ENCODE measurements at regions not wholly inside any gene's neighbourhood (a gene's known extent, or its start where the extent isn't known, plus 50 kb on each side); places are given as distances from the start of the nearest gene placed in this dataset.
"Not testable (repeated sequence)": the region's sequence is repeated elsewhere in the genome, so short reads cannot be mapped to it uniquely, and the experiment has no call there.

- DNase-seq (ENCODE audit: low read depth in 2 of 2) = peak; percentile 28 to 48
Measured at GRCh38 chr5:168114444-168115017, 176.9 kb upstream of the WWC1 start.

- DNase-seq (ENCODE audit: low read depth in 2 of 2) = no peak
Measured at GRCh38 chr5:168117469-168117868, 174.0 kb upstream of the WWC1 start.

- no peak for DNase-seq (ENCODE audit: low read depth in 2 of 2)
Measured at GRCh38 chr5:168118042-168118668, 173.3 kb upstream of the WWC1 start.

- DNase-seq (ENCODE audit: low read depth in 2 of 2) = no peak
Measured at GRCh38 chr5:168120401-168121137, 170.9 kb upstream of the WWC1 start.

GRCh38 chr5:168121138-168121494 lies 170.3 kb upstream of the WWC1 start:
- DNase-seq (ENCODE audit: low read depth in 2 of 2) = no peak

GRCh38 chr5:168123631-168124528 lies 167.6 kb upstream of the WWC1 start:
- no peak for DNase-seq (ENCODE audit: low read depth in 2 of 2)

- DNase-seq (ENCODE audit: low read depth in 2 of 2) = no peak
Measured at GRCh38 chr5:168125445-168126199, 165.8 kb upstream of the WWC1 start.

GRCh38 chr5:168126606-168127005 lies 164.8 kb upstream of the WWC1 start:
- DNase-seq (ENCODE audit: low read depth in 2 of 2) = no peak

- no peak for DNase-seq (ENCODE audit: low read depth in 2 of 2)
Measured at GRCh38 chr5:168128111-168128510, 163.3 kb upstream of the WWC1 start.

GRCh38 chr5:168128557-168128956 lies 162.9 kb upstream of the WWC1 start:
- DNase-seq (ENCODE audit: low read depth in 2 of 2) = no peak

GRCh38 chr5:168131519-168131918 lies 159.9 kb upstream of the WWC1 start:
- no peak for DNase-seq (ENCODE audit: low read depth in 2 of 2)

- no peak for DNase-seq (ENCODE audit: low read depth in 2 of 2)
Measured at GRCh38 chr5:168132241-168132641, 159.2 kb upstream of the WWC1 start.

- DNase-seq (ENCODE audit: low read depth in 2 of 2) = no peak
Measured at GRCh38 chr5:168135897-168136296, 155.5 kb upstream of the WWC1 start.

GRCh38 chr5:168136340-168136739 lies 155.1 kb upstream of the WWC1 start:
- no peak for DNase-seq (ENCODE audit: low read depth in 2 of 2)

- DNase-seq (ENCODE audit: low read depth in 2 of 2) = no peak
Measured at GRCh38 chr5:168137265-168137664, 154.2 kb upstream of the WWC1 start.

- no peak for DNase-seq (ENCODE audit: low read depth in 2 of 2)
Measured at GRCh38 chr5:168140241-168140640, 151.2 kb upstream of the WWC1 start.

- DNase-seq (ENCODE audit: low read depth in 2 of 2) = no peak
Measured at GRCh38 chr5:168142402-168142801, 149.0 kb upstream of the WWC1 start.

GRCh38 chr5:168143521-168143920 lies 147.9 kb upstream of the WWC1 start:
- DNase-seq (ENCODE audit: low read depth in 2 of 2) = not testable (repeated sequence)

GRCh38 chr5:168147106-168147505 lies 144.3 kb upstream of the WWC1 start:
- no peak for DNase-seq (ENCODE audit: low read depth in 2 of 2)

- DNase-seq (ENCODE audit: low read depth in 2 of 2) = no peak
Measured at GRCh38 chr5:168147568-168148360, 143.7 kb upstream of the WWC1 start.

- no peak for DNase-seq (ENCODE audit: low read depth in 2 of 2)
Measured at GRCh38 chr5:168151041-168151440, 140.4 kb upstream of the WWC1 start.

All from activated CD4-positive, alpha-beta T cell treated with anti-CD3 and anti-CD28 coated beads for 24 hours (primary cell).